Urothelium cell line (cell line): ENCODE measurements at regions not wholly inside any gene's neighbourhood (a gene's known extent, or its start where the extent isn't known, plus 50 kb on each side); places are given as distances from the start of the nearest gene placed in this dataset.
"Not testable (repeated sequence)": the region's sequence is repeated elsewhere in the genome, so short reads cannot be mapped to it uniquely, and the experiment has no call there.

Experiments used
- DNase-seq: peaks from one replicate; pipeline ENCODE4 v3.0.0; 2011; ENCODE audit warnings: low spot score, mixed read lengths
- FAIRE-seq: peaks from 2 replicates; lab custom pipeline; 2011; peaks lifted over from hg19 to GRCh38; lab: Jason Lieb, UNC

GRCh38 chr3:69493157-69493556 lies 107.3 kb upstream of the FRMD4B start:
- DNase-seq: no peak
- no peak for FAIRE-seq

DNA sequence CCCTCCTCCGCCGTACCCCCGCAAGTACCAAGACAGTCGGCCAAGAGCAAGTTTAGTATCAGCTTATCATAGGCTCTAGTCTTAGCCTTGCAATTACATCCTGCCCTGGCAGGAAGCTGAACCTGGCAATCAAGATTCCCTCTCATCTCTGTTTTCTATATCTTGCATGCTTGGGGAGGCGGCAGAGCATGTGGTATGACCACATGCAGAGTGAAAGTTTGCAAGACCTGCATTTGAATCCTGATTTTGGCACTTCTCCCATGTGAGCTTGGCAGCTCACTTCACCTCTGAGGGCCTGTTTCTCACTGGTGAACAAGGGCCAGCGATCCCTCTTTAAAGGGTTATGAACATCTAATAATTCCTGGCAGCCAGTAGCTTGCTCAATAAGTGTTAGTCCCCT lies 106.1 kb upstream of the FRMD4B start:
- no peak for DNase-seq
- FAIRE-seq: no peak

- FAIRE-seq: no peak
- DNase-seq: no peak
Measured at GRCh38 chr3:69490971-69491370, 105.1 kb upstream of the FRMD4B start.

DNA sequence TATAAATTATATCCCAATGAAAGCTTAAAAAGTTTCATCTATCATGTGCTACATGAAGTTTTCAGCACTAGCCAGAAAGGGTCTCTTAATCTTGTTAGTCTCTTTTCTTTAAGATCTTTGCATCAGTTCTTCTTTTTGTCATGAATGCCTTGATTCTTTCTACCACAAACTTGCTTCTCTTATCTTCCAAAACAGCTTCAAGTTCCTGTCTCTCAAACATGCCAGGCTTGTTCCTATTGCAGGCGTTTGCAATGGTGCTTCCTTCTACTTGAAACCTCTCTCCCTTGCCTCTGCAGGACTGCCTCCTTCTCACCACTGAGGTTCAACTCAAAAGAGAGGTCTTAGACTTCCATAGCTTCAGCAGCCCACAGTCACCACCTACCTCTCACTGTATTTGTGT lies 104.3 kb upstream of the FRMD4B start:
- DNase-seq: no peak
- FAIRE-seq: no peak

DNA sequence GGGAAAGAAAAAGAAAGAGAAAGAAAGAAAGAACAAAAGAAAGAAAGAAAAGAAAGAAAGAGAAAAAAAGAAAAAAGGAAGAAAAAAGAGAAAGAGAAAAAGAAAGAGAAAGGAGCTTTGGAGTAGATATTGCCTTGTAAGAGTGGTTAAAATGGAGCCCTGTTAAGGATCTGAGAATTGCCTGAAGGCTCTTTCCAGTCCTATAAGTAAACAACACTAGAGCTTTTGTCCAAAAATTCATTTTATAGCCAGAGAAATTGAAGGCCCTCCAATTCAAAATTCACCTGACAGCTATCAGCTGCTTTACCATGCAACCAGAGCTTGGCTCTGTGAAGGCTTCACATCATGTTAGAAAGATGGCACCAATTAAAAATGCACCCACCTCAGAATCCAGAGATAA lies 102.1 kb upstream of the FRMD4B start:
- FAIRE-seq (no peak), DNase-seq (no peak)

- FAIRE-seq (no peak), DNase-seq (no peak)
Measured at GRCh38 chr3:69485489-69485888, 99.6 kb upstream of the FRMD4B start.

DNA sequence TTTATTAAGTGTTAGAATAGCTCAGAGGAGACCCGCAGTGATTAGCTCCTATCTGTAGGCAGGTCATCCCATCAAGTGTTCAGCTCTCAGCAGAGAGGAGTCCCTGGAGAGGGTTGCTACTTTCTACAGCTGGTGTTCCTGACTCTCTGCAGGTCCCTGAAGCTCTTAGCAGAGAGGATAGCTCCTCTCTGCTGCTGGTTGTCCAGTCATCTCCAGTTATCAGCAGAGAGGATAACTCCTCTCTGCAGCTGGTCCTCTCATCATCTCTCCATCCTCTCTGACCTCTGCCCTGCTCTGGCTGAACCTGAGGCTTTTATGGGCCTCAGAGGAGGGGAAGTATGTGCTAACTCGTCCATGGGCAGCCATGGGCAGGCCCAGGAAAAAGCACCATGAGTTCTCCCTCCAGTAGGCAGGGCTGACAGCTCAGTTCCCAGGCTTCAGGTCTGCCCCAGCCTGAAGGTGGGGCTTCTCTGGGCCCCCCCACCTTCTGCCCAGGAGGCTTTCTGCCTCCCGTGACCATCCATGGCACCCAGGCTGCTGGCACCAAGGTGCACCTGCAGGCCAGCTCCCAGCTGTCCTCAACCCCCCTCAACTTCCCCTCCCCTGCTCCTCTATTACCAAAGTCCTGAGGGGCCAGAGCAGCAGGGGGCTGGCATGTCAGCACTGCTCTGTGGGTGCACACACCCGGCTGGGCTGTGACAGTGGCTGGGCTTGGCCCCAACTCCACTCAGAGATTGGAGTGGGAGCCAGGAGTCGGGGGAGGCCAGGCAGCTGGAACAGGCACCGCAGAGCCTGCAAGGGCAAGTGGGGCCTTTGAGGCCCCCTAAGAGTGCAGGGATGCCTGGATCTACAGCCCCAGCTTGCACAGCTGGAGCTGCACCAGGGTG lies 98.9 kb upstream of the FRMD4B start:
- DNase-seq: no peak
- FAIRE-seq: no peak

DNA sequence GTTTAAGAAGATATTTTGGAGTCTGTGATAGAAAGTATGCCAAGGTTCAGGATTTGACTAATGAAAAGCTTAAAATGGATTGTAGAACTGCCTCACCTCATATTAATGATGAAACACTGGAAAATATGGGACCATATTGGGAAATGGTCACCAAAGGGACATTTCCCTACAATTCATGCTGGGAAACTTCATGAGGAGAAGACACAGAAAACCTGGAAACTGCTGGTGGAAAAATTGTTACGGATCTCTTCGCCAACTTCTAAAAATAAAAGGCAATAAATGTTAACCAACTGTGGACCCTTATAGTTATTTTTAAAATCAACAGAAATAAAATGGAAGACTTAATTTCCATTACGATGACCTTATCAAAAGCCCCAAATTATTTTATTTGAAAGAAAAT lies 97.6 kb upstream of the FRMD4B start:
- DNase-seq: no peak
- no peak for FAIRE-seq

- FAIRE-seq, DNase-seq: not testable (repeated sequence)
Measured at GRCh38 chr3:69480986-69481385, 95.1 kb upstream of the FRMD4B start.

DNA sequence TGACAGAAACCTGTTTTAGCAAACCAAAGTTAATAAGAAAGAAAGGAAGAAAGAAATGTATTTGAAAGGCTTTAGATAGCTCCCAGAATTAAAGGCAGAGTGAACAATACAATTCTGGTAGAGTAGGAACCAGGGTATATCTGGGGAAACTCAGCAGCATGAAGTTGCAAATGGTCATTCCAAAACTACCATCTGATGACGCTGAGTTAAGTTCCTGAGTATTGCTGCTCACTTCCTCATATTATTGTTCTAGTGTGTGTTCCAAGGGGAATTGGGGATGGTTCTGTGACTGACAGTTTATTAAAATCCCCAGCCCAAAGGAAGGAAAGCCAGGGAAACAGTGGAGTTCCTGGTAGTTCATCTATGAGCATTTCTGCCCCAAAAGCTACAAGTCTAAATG lies 88.3 kb upstream of the FRMD4B start:
- no peak for DNase-seq
- no peak for FAIRE-seq

DNA sequence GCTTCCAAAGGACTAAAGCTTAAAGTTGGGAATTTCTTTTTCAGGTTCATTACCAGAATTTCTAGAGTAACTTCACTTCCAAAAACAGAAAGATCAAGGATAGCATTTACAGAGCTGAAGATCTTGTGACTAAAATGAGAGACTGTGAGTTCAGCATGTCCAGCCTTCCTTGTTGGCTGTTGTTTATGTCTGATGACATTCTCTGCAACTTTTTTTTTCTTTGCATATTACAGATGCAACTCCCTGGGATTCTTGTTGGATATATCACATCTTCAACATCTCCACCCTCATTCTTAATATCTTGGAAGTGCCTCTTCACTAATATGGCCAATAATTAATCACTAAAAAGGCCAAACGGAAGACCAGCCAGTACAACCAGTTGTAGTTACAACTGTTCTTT lies 86.2 kb upstream of the FRMD4B start:
- no peak for DNase-seq
- no peak for FAIRE-seq

- DNase-seq (no peak), FAIRE-seq (no peak)
Measured at GRCh38 chr3:69463531-69463930, 77.6 kb upstream of the FRMD4B start.

DNA sequence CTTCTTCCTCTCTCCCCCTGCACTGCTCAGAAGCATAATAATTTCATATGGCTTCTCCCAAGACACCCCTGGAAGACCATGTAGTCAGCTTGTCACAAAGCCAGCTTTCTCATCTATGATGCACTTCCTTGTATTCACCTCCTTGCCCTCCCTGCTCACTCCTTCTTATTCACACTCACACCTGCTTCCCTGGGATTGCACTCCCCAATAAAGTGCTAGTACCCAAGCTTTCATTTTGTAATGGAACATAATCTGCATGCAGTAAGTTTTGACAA lies 76.9 kb upstream of the FRMD4B start:
- no peak for DNase-seq
- FAIRE-seq: no peak

- DNase-seq: no peak
- FAIRE-seq: no peak
Measured at GRCh38 chr3:69462022-69462825, 76.3 kb upstream of the FRMD4B start.

- FAIRE-seq: no peak
- DNase-seq: no peak
Measured at GRCh38 chr3:69460034-69460433, 74.1 kb upstream of the FRMD4B start.

DNA sequence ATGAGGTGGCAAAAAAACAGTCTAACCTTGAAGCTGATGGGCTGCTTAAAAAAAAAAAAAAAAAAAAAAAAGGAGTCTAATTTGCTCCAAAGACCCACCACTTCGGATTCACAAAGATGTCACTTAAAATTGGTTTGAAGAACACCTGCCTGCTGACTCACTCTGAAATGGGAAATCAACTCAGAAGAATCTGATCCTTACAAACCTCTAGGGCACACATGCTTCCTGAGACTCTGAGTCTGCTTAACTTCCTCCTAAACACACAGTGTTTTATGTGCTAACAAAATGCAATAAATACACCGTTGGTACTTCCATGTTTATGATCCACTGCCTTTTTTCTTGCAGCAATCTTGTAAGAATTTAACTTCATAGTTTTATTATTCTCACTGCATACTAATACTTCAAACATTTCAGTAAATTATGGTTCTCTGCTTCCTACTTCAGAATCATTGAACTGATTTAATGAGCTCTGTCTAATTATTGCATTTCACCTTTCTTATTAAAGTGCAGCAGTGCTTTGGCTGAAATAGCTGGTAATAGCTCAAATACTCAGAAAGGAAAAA lies 73.0 kb upstream of the FRMD4B start:
- FAIRE-seq (no peak), DNase-seq (no peak)

DNA sequence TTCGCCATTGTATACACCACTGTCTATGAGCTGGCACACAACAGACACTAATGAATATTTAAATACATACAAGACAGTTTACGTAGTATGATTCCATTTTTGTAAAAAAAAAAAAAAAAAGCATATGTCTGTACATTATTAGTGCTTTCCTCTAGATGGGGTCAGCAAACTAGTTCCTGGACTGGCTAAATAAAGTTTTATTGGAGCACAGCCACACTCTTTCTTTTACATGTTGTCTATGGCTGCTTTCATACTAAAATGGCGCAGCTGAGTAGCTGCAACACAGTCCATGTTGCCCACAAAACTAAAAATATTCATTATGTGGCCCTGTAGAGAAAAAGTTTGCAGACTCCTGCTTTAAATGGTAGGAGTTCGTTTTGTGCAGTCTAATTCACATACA lies 70.7 kb upstream of the FRMD4B start:
- FAIRE-seq (no peak), DNase-seq (no peak)

DNA sequence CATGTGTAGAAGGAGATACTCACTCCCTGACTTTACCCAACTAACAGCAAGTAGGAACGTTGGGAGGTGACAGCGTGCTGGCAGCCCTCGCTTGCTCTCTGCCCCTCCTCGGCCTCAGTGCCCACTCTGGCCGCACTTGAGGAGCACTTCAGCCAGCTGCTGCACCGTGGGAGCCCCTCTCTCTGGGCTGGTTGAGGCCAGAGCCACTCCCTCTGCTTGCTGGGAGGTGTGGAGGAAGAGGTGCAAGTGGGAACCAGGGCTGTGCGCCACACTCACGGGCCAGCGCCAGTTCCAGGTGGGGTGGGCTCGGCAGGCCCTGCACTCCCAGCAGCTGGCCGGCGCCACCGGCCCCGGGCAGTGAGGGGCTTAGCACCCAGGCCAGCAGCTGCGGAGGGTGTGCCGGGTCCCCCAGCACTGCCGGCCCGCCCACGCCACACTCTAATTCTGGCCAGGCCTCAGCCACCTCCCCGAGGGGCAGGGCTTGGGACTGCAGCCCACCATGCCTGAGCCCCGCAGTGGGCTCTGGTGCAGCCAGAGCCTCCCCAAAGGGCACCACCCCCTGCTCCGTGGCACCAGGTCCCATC lies 68.4 kb upstream of the FRMD4B start:
- FAIRE-seq: no peak
- DNase-seq: no peak

- DNase-seq: no peak
- no peak for FAIRE-seq
Measured at GRCh38 chr3:69452295-69452694, 66.4 kb upstream of the FRMD4B start.

- FAIRE-seq (no peak), DNase-seq (no peak)
Measured at GRCh38 chr3:69451594-69451993, 65.7 kb upstream of the FRMD4B start.

DNA sequence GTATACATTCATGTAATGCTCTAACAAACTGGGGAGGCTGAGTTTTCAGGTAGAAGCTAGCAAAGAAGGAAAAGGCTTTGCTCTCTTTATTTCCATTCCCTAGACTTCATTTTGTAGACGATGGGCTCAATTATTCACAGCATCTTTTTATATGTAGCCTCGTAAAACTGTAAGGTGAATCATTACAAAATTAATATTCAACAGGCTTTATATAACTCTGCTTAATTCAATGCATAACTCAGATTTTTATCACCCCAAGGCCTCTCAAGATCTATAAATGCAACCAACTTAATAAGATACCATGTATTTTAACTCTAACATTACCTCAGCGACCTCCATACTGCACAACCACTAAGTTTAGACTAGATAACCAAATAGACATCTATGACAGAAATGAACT lies 63.0 kb upstream of the FRMD4B start:
- no peak for FAIRE-seq

More for the DNA sequence above, 63.0 kb upstream of the FRMD4B start:
- DNase-seq: no peak
